H1 (cell line): ENCODE measurements at regions not wholly inside any gene's neighbourhood (a gene's known extent, or its start where the extent isn't known, plus 50 kb on each side); places are given as distances from the start of the nearest gene placed in this dataset.

Experiments used
- CHD7 ChIP-seq: fragments of 300-600 bp; sonication (generic); IDR thresholded peaks from 2 replicates; pipeline ENCODE4 v1.7.1; 2012; ENCODE audit warnings: low read length, moderate library complexity, mild to moderate bottlenecking, inconsistent platforms; ENCODE audit not compliant: insufficient replicate concordance
- EGR1 ChIP-seq: IDR thresholded peaks from 2 replicates; pipeline ENCODE4 v1.6.1; 2011; ENCODE audit warnings: low read depth, low read length, borderline replicate concordance
- TF ChIP-seq, protein P1 (sequence below): IDR thresholded peaks from 2 replicates; pipeline ENCODE4 v1.6.1; 2012; ENCODE audit warnings: inconsistent platforms

GRCh38 chr5:91456928-91457680 is 74.0 kb upstream of the ARRDC3 start (continued):
- TF ChIP-seq CHD7 (no peak), EGR1 (no peak)
- TF ChIP-seq, protein P1, sequence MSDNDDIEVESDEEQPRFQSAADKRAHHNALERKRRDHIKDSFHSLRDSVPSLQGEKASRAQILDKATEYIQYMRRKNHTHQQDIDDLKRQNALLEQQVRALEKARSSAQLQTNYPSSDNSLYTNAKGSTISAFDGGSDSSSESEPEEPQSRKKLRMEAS = no peak
- TF ChIP-seq, all 59 proteins: peak for 0
